Activated T-helper 1 cell treated with anti-CD3 and anti-CD28 coated beads, Interleukin-12 subunit alpha, Interleukin-12 subunit beta, Interleukin-2, Interleukin-4 antibody, amounts not matched to agents 30 ng/mL and 10 ng/mL and 1 ng/mL, durations not matched to agents 14 hours and 24 hours and 36 hours (primary cell): ENCODE measurements at regions not wholly inside any gene's neighbourhood (a gene's known extent, or its start where the extent isn't known, plus 50 kb on each side); places are given as distances from the start of the nearest gene placed in this dataset.

Experiments
- DNase-seq: peaks from one replicate; pipeline ENCODE4 v3.0.0; 2021; ENCODE audit warnings: low spot score
- H3K27ac Mint-ChIP-seq: one replicate; pipeline ENCODE4 v1.8.0; 2021; ENCODE audit warnings: mild to moderate bottlenecking, mixed read lengths
- H3K27me3 Mint-ChIP-seq: one replicate; pipeline ENCODE4 v1.8.0; 2022; ENCODE audit warnings: mild to moderate bottlenecking, moderate library complexity, mixed read lengths; ENCODE audit not compliant: insufficient read depth
- H3K36me3 Mint-ChIP-seq: one replicate; pipeline ENCODE4 v1.8.0; 2021; ENCODE audit warnings: low read depth, mixed read lengths
- H3K4me1 Mint-ChIP-seq: one replicate; pipeline ENCODE4 v1.8.0; 2021; ENCODE audit warnings: low read depth, mixed read lengths
- H3K4me3 Mint-ChIP-seq: one replicate; pipeline ENCODE4 v1.8.0; 2021; ENCODE audit warnings: mild to moderate bottlenecking, moderate library complexity, mixed read lengths
- H3K9me3 Mint-ChIP-seq: one replicate; pipeline ENCODE4 v1.8.0; 2021; ENCODE audit warnings: mixed read lengths
- intact Hi-C: fragments of 100-400 bp; cut with micrococcal nuclease; formaldehyde crosslinking; loops from one replicate; pipeline ENCODE4 v1.15.1; 2024

DNA sequence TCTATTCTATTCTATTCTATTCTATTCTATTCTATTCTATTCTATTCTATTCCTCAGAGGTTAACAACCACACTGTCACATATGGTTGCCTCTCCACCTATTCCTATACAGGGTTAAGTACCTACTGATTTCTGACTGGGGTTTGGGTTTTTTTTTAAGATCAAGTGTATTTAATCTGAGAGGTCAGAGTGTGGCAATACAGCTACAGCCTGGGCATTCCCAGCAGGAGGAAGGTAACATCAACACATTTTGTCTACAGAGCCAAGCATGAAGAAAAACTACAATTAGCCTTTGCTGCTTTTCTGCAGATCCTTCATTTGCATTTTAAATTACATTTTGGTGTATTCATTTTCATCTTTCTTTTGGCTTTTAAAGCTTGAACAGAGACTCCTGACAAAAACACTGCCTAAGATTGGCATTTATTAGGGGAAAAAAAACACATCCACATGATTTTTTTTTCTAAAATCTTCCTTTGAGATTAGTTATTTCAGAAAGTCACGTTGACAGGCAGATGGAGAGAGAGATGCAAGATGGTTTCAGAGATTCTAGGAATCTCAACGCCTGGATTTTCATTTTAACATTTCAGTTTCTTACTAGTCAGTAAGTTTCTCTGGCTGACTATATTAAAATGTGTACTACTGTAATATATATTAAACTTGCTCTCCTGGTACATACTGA lies 255.9 kb upstream of the TET2 start:
- H3K4me1 Mint-ChIP-seq: no peaks in the 10 kb centered on the region
- H3K27ac Mint-ChIP-seq: no peak overlapping the region
- H3K4me3 Mint-ChIP-seq: no peak overlapping the region
- intact Hi-C loops: no loop called here
- H3K9me3 Mint-ChIP-seq: peaks cover 9% of the 10 kb centered on the region
- peaks cover 2% of the 10 kb centered on the region for H3K36me3 Mint-ChIP-seq
- no peak for DNase-seq
- no peaks in the 10 kb centered on the region for H3K27me3 Mint-ChIP-seq

DNA sequence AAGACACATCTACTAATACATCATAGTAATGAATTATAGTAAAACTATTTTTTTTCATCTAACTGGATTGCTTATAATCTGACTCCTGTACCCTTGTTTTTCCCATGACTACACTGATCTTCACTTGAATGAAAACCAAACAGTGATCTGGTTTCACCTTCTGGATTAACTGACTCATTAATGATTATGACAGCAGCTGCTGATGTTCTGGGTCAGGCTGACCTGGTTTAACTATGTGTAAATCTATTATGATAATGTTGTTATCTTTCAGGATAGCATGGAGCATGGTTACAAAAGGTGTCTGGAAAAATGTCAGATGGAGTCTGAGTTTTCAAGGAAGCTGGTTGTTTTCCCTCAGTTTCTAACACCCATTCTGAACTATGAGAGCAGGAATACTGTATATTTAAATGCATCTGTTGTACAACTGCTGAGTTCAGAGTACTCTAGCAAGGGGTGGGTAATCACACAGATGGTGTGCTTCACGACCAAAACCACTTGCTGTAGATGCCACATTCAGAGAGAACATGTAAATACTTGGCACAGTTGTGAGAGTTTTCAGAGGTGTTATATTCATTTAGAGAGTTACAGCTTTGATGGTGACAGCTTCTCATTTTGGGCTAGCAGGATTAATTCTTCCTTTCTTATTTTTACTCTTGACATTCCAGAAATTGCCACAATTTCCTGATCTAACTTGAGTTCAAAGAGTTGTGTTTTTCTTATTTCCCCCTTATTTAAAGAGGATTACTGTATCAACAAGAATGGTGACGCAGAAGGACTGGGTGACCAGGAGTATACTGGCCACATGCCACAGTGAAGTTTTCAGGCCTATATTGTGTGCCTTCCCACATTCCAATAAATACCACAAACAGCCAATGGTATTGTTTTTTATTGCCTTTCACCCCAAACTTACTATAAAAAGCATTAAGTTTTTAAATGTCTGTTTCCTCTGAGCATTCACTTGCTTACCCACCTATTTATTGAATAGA lies 249.7 kb upstream of the TET2 start:
- no peak overlapping the region for H3K4me3 Mint-ChIP-seq
- peaks cover 11% of the 10 kb centered on the region for H3K4me1 Mint-ChIP-seq
- intact Hi-C loops: loop anchor here (1.0 to 2.0 kb wide), 2 partner anchors 70 to 161 kb away; no protein-coding TSS in a partner anchor
- H3K9me3 Mint-ChIP-seq: peaks cover 20% of the 10 kb centered on the region
- H3K36me3 Mint-ChIP-seq: peaks cover 1% of the 10 kb centered on the region
- no peak for DNase-seq
- H3K27me3 Mint-ChIP-seq: no peaks in the 10 kb centered on the region
- H3K27ac Mint-ChIP-seq: no peak overlapping the region

DNA sequence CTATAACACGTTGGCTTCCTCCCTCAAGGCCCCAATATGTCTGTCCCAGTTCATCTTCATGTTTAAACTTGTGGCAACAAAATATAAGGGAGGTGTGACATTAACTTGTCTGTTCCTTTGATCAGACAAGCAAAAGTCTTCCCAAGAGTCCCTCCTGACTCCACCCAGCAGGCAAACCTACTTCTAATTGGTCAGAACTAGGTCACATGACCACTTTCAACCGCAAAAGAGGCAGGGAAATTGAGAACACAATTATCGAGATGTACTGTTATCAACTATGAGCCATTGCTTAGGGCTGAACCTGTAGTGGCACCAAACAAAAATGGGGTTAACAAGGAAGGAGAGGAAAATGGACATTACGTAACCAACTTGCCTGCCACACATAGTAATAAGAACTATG lies 246.8 kb upstream of the TET2 start:
- DNase-seq: no peak
- Mint-ChIP-seq H3K27me3 (peaks cover 2% of the 10 kb centered on the region), H3K4me1 (peaks cover 11% of the 10 kb centered on the region), H3K4me3 (no peak overlapping the region), H3K27ac (no peak overlapping the region), H3K36me3 (peaks cover 1% of the 10 kb centered on the region), H3K9me3 (peaks cover 10% of the 10 kb centered on the region)
- intact Hi-C loops: no loop called here

DNA sequence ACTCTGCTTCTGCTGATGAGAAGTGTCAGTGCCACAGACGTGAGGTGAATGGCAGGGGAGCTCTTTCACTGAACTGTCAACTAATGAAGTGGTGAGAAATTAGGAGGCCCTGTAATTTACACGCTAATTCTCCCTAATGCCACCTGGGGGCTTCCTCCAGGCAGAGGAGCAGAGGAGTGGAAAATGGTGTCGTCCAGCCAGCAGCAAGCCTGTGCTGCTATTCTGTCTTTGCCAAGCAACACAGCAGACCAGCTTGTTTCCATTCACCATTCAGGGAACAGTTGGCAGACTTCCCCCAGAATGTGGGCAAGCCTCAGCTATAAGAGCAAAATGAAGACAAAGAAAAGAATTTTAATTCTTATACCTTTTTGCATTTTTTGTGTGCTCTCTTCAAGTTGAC lies 245.2 kb upstream of the TET2 start:
- peaks cover 6% of the 10 kb centered on the region for H3K4me1 Mint-ChIP-seq
- peaks cover 2% of the 10 kb centered on the region for H3K27me3 Mint-ChIP-seq
- DNase-seq: no peak
- peaks cover 10% of the 10 kb centered on the region for H3K9me3 Mint-ChIP-seq
- H3K36me3 Mint-ChIP-seq: peaks cover 1% of the 10 kb centered on the region
- no peak overlapping the region for H3K27ac Mint-ChIP-seq
- H3K4me3 Mint-ChIP-seq: no peak overlapping the region
- intact Hi-C loops: no loop called here

DNA sequence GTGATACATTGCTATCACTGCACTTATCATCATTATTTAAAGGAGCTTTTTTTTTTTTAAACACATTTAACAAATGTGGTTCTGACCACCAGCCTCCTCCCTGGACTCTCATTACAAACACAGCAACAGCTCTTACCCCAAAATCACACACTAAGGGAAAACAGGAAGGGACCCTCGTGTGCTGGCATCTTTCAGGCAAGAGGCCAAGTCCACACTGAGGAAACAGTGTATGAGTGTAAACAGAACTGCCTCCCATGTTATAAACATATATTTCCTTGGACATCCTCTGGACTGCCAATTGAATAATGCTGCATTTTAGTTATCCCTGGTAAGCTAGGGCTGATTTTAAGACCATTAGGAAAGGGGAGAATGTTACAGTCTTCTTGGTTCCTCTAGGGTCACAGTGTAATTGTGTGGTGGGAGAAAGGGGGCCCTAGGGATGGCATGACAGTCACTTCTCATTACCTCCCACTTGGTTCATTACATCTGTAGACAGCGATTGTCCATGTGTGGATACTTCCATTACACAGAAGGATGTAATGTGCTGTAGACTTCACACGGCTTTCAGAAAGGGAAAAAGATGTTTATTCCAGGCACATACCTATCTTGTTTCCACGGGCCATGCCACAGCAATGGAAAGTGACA lies 244.6 kb upstream of the TET2 start:
- H3K9me3 Mint-ChIP-seq: peaks cover 10% of the 10 kb centered on the region
- H3K27me3 Mint-ChIP-seq: peaks cover 2% of the 10 kb centered on the region
- peaks cover 1% of the 10 kb centered on the region for H3K36me3 Mint-ChIP-seq
- no peak overlapping the region for H3K27ac Mint-ChIP-seq
- no peaks in the 10 kb centered on the region for H3K4me1 Mint-ChIP-seq
- no peak for DNase-seq
- no peak overlapping the region for H3K4me3 Mint-ChIP-seq
- intact Hi-C loops: no loop called here

DNA sequence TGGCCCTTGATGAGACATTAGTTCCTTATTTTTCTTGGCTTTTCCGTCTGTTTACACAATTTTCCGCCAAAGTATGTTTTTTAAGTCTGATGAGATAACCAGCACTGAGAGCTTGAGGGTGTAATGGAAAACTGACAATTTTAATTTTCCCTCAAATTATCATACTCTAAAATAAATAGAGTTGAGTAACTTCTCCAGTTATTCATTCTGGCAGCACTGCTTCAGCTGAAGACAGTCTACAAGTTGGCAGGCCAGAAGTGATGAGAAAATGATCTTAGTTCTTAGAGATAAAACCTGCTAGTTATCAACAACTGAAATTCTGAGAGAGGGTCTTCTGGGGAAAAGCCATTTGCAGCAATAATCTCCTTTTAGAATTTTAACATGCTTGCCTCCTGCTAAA lies 241.6 kb upstream of the TET2 start:
- no peaks in the 10 kb centered on the region for H3K9me3 Mint-ChIP-seq
- no peak overlapping the region for H3K27ac Mint-ChIP-seq
- no peak for DNase-seq
- intact Hi-C loops: no loop called here
- H3K4me1 Mint-ChIP-seq: no peaks in the 10 kb centered on the region
- H3K4me3 Mint-ChIP-seq: no peak overlapping the region
- no peaks in the 10 kb centered on the region for H3K36me3 Mint-ChIP-seq
- peaks cover 2% of the 10 kb centered on the region for H3K27me3 Mint-ChIP-seq

DNA sequence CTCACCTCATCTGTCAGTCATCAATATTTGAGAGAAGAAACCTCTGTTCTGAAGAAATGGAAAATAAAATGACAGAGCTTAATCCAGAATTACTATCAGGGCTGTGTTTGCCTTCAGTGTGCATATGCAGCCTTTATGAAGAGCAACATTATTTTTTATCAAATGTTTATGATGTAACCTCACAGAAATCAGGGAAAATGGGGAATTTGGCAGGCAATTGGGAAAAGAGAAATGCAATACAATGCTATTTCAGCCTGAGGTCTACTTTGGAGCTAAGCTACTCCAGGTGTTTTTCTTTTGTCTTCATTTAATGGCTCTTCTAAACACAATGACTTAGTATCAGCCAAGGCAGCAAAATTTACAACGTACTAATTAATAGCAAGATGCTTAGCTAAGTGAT lies 241.1 kb upstream of the TET2 start:
- Mint-ChIP-seq H3K4me1 (no peaks in the 10 kb centered on the region), H3K9me3 (no peaks in the 10 kb centered on the region), H3K36me3 (no peaks in the 10 kb centered on the region), H3K27me3 (peaks cover 2% of the 10 kb centered on the region), H3K4me3 (no peak overlapping the region), H3K27ac (no peak overlapping the region)
- intact Hi-C loops: no loop called here
- DNase-seq: no peak

DNA sequence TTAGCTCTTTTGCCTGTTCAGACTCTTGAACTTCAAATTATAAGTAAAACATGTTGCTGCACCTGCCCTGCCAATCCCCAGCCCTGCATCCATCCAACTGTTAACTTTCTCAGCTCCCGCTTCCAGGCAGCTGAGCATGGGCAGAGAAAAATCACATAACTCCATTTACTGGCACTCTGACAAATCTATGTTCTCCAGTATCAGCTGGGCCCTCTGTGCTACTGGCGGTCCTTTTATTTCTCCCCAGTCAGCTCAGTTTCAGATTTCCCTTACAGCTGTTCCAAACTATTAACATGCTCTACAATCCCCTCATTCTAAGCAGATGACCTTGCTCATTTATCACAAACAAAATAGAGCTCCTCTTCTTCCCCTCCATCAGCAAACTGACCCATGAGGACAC lies 240.4 kb upstream of the TET2 start:
- Mint-ChIP-seq H3K4me1 (no peaks in the 10 kb centered on the region), H3K27ac (no peak overlapping the region)
- intact Hi-C loops: no loop called here

DNA sequence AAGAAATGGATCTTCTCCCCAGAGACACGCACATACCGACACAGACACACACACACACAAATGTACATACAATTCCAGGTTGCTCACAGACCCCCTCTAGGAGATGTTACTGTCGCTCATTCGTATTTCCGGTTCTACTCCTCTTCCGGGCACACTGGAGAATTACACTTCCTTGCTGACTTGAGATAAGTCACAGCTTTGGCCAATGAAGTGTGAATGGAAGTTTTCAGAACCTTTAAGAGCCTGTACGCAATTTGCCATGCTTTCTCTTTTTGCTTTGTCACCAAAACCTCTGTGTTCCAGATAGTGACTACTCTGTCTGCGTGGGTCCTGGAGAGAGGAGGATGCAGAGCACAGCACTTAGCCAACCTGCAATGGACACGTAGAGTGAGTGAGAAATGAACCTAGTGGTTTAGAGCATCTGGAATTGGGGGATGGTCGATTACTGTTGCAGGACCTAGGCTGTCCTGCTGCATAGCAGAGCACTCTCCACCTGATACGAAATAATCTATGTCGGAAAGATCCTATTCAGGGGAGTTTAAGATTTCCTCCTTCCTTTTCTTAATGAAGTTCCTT lies 239.5 kb upstream of the TET2 start:
- H3K9me3 Mint-ChIP-seq: peaks cover 1% of the 10 kb centered on the region
- H3K27ac Mint-ChIP-seq: no peak overlapping the region
- no peaks in the 10 kb centered on the region for H3K4me1 Mint-ChIP-seq
- H3K4me3 Mint-ChIP-seq: no peak overlapping the region
- intact Hi-C loops: no loop called here
- peaks cover 2% of the 10 kb centered on the region for H3K27me3 Mint-ChIP-seq
- DNase-seq: no peak
- no peaks in the 10 kb centered on the region for H3K36me3 Mint-ChIP-seq

More for the DNA sequence above, 240.4 kb upstream of the TET2 start:
- no peak overlapping the region for H3K4me3 Mint-ChIP-seq
- peaks cover 2% of the 10 kb centered on the region for H3K27me3 Mint-ChIP-seq
- DNase-seq: no peak
- no peaks in the 10 kb centered on the region for H3K36me3 Mint-ChIP-seq
- H3K9me3 Mint-ChIP-seq: no peaks in the 10 kb centered on the region

DNA sequence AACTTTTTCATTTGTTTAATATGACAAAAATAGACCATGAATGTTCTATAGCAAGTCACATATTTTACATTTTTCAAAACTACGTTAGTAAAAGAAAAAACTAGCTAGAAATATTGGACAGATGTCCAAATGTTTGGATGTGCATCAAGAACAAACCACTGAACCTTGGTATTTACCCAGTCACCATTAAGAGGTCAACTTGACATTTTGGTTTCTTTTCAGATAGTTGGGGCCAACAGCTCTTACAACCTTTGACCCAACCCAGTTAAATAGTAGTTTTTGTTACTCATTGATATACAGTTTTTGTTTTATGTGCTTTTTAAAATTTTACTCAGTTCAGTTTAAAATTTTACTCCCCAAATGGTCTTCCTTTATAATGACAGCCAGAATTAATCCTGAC lies 238.7 kb upstream of the TET2 start:
- H3K4me1 Mint-ChIP-seq: no peaks in the 10 kb centered on the region
- no peak for DNase-seq
- H3K9me3 Mint-ChIP-seq: peaks cover 10% of the 10 kb centered on the region
- no peak overlapping the region for H3K27ac Mint-ChIP-seq
- peaks cover 2% of the 10 kb centered on the region for H3K27me3 Mint-ChIP-seq
- peaks cover 3% of the 10 kb centered on the region for H3K36me3 Mint-ChIP-seq
- intact Hi-C loops: no loop called here
- no peak overlapping the region for H3K4me3 Mint-ChIP-seq

DNA sequence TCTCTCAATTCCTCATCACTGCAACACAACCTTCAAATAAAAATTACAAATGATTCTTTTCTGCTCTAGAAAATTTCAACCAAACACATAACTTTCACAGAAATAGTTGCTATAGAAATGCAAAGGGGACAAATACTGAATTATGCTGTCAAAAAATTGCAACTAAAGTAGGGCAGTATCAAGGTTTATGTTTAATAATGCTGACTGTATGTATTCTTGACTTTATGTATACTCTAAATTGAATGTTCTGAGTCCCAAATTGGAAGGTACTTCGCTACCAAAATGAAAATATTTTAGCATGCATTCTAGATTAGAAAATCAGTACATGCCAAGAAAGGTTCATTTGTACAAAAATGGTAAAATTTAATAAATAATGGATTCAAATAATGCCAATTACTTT lies 237.3 kb upstream of the TET2 start:
- no peak for DNase-seq
- no peaks in the 10 kb centered on the region for H3K4me1 Mint-ChIP-seq
- H3K4me3 Mint-ChIP-seq: no peak overlapping the region
- H3K36me3 Mint-ChIP-seq: peaks cover 3% of the 10 kb centered on the region
- intact Hi-C loops: no loop called here
- peaks cover 11% of the 10 kb centered on the region for H3K9me3 Mint-ChIP-seq
- H3K27ac Mint-ChIP-seq: no peak overlapping the region
- no peaks in the 10 kb centered on the region for H3K27me3 Mint-ChIP-seq

DNA sequence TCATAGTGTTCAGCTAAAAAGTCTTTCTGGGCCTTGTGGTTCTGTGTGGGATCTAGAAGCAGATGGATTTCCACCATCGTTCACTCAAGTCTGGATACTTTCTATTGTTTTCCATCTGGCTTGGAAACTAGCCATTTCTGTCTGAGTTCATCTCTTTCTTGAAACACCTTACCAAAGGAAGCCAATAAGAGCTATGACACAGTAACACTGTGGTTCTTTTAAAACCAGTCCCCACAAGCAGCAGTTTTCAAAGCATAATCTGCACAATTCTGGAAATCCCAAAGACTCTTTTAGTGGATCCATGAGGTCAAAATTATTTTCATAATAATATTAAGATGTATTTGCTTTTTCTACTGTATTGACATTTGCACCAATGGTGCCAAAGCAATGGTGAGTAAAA lies 234.2 kb upstream of the TET2 start:
- Mint-ChIP-seq H3K36me3 (peaks cover 3% of the 10 kb centered on the region), H3K27me3 (peaks cover 6% of the 10 kb centered on the region), H3K27ac (no peak overlapping the region), H3K9me3 (peaks cover 11% of the 10 kb centered on the region), H3K4me3 (no peak overlapping the region), H3K4me1 (no peaks in the 10 kb centered on the region)
- no peak for DNase-seq
- intact Hi-C loops: no loop called here

DNA sequence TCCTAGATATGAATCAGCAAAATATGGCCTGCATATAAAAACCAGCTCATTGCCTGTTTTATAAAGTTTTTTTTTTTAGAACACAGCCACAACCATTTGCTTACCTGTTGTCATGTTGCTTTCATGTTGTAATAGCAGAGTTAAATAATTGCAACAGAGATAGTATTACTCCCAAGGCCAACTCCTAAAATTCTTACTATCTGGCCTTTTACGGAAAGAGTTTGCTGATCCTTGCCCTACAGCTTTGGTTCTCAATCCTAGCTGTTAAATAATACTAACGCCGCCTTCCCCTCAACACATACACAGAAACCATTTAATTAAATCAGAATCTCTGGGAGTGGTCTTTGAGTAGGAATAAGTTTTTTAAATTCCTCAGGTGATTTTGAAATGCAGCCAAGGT lies 231.3 kb upstream of the TET2 start:
- no peaks in the 10 kb centered on the region for H3K4me1 Mint-ChIP-seq
- peaks cover 6% of the 10 kb centered on the region for H3K27me3 Mint-ChIP-seq
- intact Hi-C loops: no loop called here
- H3K36me3 Mint-ChIP-seq: peaks cover 3% of the 10 kb centered on the region
- peaks cover 11% of the 10 kb centered on the region for H3K9me3 Mint-ChIP-seq
- no peak for DNase-seq
- no peak overlapping the region for H3K4me3 Mint-ChIP-seq
- H3K27ac Mint-ChIP-seq: no peak overlapping the region
